Sciatic nerve (tissue), 2 donors: ENCODE measurements at regions not wholly inside any gene's neighbourhood (a gene's known extent, or its start where the extent isn't known, plus 50 kb on each side); places are given as distances from the start of the nearest gene placed in this dataset.

ENCODE experiments used
- ATAC-seq: fragments of 200-7000 bp; cut with Tn5 transposase; one replicate; pipeline ENCODE4 v1.9.1; 2020; ENCODE audit warnings: mild to moderate bottlenecking, moderate library complexity
- DNase-seq: peaks from one replicate; pipeline ENCODE4 v3.0.0-alpha.2; 2020; ENCODE audit warnings: low spot score
- intact Hi-C: fragments of 100-400 bp; cut with DNase I; formaldehyde crosslinking; loops from one replicate; pipeline ENCODE4 v1.14.2; 2022
- donor health status: DM: no; HTN: no; CAD: no.
- donor health status: DM: no; HTN: no; CAD: no.

DNA sequence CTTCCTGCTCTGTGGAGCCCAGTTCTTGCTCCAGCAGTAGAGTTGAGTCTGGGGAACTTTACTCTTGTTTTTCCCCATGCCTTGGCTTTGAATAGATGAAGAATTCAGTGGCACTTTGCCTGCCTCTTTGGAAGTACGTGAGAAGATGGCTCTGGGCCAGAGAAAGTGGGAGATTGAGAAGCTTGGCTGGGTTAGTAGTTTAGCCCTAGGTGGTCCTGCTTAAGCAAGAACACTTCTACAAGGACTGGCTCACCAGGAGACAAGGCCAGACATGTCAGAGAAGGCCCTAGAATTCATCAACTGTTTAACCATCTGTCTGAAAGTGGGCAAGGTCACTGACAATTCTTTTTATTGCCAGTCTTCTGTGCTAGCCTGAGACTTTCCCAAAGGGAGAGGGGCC is 410.3 kb downstream of the TYW1 start:
- DNase-seq, result no peak
- ATAC-seq, result no peak
- intact Hi-C loops, result no loop called here

DNA sequence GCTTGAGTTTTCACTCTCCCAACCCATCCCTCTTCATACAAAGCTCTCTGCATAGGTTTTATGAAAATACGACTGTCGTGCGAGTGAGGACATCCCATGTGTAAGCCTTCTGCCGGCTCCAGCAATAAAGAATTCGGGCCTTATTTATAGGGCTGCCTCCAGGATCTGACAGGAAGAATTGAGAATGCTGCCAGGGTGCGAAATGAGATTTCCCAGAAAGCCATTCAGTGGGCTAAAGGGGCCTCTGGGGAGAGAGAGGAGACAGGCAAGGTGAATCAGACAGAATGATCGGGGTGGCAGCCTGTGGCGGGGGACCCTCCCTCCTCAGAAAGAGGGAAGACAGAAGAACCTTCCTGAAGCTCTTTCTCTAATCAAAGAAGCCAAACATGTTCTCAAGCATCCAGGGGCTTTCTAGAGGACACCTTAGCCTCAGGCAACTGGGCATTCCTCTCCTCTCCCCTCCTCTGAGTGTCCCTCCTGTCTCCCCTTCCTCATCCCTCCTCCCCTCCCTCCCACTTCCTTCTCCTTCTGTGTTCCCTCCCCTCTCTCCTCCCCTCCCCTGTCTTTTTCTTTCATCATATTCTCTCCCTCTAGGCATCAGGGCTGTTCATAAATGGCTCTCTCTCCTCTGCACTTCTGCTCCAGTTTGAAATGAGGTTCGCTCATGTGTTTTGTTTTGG is 410.9 kb downstream of the TYW1 start:
- ATAC-seq (no peak), DNase-seq (no peak)
- intact Hi-C loops, result no loop called here

DNA sequence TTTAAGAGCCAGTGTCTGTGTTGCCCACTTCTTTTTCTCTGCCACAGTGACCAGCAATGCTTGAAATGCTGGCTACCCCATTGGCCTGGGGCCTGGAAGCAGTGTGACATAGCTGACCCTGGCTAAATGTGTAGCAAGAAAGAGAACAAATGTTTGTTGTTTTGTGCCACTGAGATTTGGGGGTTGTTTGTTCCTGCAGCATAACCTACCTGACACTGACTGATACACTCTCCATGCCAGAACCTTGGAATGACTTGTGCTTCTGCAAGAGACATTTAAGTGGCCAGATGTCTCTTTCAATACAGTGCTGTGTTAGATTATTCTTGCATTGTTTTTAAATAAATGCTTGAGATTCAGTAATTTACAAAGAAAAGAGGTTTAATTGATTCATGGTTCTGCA is 411.5 kb downstream of the TYW1 start:
- DNase-seq, result no peak
- ATAC-seq, result no peak
- intact Hi-C loops, result no loop called here

DNA sequence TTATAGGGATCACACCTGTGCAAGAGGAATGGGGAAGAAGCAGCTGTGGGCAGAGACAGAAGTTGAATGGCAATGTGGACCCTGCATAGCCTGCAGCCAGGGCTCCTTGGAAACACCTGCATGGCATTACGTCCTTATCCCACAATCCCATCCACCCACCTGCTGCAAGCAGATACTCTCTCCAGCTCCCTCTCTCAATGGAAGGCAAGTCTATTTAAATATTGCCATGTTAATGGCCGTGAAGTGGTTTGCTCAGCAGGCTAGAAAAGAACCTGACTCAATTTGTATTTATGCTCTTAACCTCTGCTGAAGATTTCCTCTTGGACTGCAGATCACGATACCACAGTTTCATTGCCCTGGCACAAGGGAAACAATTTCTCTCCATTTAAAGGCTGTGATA is 417.0 kb downstream of the TYW1 start:
- DNase-seq, result no peak
- intact Hi-C loops, result no loop called here
- ATAC-seq, result no peak

DNA sequence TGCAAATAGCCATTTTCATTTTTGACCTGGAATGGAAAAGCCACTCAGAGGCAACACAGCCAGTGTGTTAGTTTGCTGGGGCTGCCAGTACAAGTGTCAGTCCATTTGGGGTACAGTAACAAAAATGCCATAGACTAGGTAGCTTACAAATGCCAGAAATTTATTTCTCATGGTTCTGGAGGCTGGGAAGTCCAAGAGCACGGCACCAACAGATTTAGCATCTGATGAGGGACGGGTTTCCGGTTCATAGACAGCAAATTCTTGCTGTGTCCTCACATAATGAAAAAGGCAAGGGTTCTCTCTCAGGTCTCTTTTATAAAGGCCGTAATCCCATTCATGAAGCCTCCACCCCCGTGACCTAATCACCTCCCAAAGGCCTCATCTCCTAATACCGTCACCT is 418.2 kb downstream of the TYW1 start:
- DNase-seq, result no peak
- intact Hi-C loops, result no loop called here
- no peak for ATAC-seq

DNA sequence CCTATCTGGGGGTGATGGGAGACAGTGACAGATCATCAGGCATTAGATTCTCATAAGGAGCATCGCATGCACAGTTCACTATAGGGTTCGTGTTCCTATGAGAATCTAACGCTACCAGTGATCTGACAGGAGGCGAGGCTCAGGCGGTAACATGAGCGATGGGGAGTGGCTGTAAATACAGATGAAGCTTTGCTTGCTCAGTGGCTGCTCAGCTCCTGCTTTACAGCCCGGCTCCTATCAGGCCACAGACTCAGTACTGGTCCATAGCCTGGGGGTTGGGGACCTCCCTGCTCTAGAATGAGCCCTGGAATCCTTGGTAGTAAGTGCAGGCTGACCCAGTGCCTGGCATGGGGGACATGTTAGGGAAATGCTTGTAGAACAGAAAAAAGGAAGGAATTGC is 426.0 kb downstream of the TYW1 start:
- ATAC-seq, result no peak
- intact Hi-C loops, result no loop called here
- DNase-seq, result no peak

DNA sequence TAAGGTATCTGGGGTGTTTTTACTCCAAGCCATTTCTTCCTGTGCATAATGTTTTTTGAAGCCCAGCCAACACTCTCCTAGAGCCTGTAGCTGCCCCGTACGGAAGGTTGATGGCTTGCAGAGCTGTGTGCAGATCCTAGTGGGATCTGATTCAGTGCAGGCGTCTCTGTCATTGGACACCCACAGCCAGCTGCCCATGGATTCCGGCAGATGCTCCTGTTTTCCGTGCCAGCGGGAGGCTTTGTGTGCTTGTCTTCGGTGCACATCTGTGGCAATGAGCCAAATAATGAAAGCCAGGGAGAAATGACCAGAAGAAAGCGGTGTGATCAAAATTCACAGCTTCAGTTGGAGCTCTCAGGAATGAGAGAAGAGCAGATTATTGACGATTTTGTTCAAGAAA is 426.4 kb downstream of the TYW1 start:
- DNase-seq, result no peak
- ATAC-seq, result no peak
- intact Hi-C loops, result no loop called here

DNA sequence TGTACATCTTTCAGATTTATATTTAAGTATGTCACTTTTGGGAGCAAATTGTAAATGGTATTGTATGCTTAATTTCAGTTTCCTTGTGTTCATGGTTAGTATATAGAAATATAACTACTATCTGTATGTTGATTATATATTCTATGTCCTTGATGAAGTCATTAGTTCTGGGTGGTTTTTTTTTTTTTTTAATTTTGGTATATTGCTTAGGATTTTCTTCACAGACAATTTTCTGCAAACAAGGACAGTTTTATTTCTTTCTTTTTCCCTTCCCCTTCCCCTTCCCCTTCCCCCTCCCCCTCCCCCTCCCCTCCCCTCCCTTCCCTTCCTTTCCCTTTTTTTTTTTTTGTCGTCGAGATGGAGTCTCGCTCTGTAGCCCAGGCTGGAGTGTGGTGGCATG is 430.0 kb downstream of the TYW1 start:
- intact Hi-C loops, result no loop called here
- DNase-seq (no peak), ATAC-seq (no peak)

DNA sequence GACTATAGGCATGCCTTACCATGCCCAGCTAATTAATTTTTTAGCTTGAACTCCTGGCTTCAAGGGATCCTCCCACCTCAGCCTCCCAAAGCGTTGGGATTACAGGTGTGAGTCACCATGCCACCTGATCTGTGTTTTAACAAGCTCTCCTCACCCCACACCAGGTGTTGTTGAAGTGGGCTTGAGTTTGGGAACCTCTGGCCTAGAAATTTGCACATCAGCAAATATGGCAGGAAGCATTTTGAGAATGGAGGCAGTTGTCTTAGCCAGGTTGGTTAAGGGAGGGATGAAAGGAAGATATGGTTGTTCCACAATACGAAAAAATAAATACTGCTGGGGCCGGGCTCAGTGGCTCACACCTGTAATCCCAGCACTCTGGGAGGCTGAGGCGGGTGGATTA is 433.1 kb downstream of the TYW1 start:
- ATAC-seq (no peak), DNase-seq (no peak)
- intact Hi-C loops, result no loop called here

DNA sequence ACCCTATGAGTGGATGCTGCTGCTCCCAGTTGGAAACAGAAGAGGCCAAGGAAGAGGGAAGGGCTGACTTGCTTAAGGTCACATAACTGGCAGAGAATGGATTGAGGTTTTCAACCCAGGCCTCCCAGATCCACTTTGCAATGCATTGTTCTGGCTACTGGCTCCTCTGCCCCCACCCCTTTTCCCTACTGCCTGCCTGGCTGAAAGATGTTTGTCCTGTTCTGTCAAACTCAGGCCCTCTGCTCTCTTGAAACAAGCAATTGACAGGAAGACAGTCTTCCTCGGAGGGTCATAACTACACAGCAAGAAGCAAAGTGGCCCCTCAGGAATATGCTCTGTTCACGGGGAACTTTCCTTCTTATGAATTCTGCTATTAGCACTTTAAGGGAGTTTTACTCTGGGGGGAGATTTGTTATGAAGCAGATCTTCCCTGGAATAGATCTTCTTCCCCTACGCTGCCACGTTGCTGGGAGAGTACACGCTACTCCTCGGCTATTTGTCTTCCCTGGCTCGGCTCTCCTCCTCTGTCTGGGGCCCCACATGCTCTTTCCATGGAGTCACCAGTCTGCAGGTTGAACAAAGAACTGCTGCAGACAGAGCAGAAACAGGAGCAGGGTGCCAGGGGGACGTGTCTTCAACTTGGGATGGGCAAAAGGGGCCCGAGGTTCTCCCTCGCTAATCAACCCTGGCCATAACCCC is 436.1 kb downstream of the TYW1 start:
- ATAC-seq (peak; percentile 39), DNase-seq (no peak)
- intact Hi-C loops, result no loop called here

DNA sequence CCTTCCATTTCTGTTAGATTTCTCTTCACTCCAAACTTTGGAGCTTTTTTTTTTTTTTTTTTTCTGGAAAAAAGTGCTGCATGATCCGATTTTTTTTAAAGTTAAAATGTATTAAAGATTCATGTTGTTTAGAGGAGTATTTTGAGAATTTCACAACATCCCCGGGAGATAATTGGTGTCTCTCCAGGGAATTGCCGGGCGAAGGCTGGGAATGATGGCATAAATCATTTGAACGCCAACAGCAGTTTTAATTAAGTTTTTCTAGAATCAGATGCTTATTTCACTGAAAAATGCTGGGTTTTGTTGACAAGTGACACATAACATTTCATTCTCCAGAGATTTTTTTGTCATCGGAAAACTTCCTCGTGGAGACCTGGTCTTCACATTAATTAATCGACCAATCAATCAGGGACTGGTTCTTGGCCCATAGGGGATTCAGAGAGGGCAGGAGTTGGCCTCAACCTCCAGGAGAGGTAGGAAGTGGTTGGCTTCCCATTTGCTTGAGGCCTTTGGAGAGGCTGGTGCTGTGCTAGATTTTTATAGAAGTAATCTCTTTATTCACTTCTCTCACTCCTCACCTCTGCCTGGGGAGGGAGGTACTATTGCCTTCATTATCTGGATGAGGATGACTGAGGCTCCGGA is 439.4 kb downstream of the TYW1 start:
- ATAC-seq (no peak), DNase-seq (no peak)
- intact Hi-C loops, result no loop called here

DNA sequence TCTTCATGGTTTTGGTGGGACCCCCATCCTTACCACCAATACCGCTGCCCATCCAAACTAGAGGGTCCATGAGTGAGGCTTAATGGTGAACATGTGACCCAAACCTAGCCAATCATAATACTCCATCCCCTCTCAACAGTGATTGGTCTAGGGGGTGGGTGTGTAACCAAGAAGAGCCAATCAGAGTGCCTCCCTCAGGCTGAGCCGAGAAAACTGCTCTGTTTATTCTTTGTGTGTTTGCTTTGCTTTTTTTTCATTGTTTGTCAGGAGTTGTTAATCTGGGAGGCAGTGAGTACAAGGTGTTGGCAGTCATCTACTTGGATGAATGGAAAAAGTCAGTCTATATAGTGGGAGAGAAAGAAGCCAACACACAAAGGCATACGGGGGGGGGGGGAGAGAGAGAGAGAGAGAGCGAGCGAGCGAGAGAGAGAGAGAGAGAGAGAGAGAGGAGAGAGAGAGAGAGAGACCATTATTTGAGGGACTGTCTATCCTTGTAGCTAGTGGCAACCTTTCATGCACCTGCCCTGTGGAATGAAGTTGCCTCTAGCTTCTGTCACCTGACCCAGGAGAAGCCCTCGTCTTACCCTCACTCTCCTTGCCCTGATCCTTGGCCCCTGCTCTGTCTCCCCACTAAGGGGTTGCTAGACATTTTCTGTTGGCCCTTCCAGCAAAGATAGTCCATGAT is 441.7 kb downstream of the TYW1 start:
- no peak for ATAC-seq
- no peak for DNase-seq
- intact Hi-C loops, result no loop called here

DNA sequence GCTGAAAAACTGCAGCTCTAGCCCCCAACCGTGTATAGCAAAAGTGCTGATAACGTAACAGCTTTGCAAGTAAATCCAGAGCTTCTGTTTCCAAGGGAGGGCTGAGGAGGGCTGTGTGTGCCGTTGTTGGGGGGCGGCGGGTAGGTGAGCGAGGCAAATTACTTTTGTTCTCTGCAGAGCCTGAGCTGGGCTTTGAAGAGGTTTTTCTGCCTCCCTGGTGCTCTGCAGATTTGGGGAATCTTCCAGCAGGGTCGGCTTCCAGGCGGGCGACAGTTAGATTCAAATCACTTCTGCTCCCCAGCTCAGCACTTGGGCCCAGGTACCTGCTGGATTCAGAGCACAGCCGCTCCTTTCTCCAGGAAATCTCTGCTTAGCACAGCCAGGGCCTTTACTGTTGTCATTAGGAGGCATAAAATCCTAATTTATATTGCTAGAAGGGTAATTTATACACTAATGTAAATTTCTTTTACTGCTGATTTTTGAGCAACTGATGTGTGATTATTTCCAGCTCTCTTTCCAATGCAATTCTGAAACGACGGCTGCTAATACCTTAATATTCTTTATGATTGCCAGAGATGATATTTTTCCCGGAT is 442.4 kb downstream of the TYW1 start:
- DNase-seq (no peak), ATAC-seq (no peak)
- intact Hi-C loops, result no loop called here

DNA sequence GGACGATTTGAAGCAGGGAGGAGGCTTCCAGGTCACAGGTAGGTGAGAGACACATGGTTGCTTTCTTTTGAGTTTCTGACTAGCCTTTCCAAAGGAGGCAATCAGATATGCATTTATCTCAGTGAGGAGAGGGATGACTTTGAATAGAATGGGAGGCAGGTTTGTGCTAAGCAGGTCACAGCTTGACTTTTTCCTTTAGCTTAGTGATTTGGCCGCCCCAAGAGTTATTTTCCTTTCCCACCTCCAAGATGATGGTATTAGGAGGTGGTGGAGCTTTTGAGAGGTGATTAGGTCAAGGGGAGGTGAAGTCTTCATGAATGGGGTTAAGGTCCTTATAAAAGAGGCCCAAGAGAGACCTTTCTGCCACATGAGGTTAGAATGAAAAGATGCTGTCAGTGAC is 443.7 kb downstream of the TYW1 start:
- intact Hi-C loops, result no loop called here
- ATAC-seq (no peak), DNase-seq (no peak)

DNA sequence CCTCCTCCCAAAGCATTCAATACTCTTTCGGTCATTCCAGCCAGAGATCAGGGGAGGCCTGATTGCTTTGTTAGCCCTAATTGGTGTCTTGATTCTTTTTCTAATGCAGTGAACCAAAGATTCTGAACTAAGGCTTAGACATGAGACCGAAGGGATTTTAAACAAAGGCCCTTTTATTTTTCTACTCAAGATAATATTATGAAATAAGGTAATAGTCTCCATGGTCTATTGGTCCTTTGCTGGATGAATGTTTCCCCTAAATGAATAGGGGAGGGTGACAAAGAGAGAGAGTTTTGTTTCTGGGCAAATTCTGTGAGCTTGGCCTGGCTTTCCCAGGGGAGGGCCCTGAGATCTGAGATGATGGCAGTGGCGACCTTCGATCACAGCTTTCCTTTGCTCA is 449.1 kb downstream of the TYW1 start:
- ATAC-seq (peak; percentile 60), DNase-seq (no peak)
- intact Hi-C loops, result no loop called here

DNA sequence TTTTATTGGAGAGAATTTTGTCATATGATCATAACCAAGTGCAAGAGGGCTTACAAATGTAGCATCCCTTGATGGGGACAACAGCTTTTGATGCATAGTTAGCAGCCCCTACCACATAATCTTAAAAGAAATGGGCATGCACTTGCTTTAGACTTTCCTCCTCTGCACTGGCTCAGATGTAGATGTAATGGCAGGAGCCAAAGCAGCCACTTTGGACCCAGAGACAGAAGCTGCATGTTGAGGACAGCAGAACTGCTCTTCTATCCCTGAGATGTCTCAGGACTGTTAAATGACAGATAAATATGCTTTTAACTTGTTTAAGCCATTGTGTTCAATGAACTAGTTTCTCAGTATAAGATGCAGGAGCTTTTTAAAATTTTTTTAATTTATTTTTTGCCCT is 450.7 kb downstream of the TYW1 start:
- DNase-seq (no peak), ATAC-seq (no peak)
- intact Hi-C loops, result no loop called here

DNA sequence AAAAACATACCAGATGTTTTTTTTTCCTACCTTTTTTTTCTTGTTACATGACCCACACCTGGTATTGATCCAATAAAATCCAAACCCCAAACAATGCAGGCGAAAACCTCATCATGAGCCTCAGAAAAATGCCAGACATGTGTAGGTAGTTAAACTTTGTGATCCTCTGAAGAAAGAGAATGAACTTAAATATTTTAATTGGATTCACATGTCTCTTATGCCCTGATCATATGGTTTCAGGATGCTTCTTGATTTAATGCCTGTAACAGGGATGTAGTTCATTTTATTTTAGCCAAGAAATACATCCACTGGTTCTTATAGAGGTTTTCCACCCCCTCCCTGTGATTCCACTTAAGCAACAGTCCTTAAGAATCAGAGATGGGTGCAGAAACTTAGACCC is 451.6 kb downstream of the TYW1 start:
- ATAC-seq (no peak), DNase-seq (no peak)
- intact Hi-C loops, result no loop called here

DNA sequence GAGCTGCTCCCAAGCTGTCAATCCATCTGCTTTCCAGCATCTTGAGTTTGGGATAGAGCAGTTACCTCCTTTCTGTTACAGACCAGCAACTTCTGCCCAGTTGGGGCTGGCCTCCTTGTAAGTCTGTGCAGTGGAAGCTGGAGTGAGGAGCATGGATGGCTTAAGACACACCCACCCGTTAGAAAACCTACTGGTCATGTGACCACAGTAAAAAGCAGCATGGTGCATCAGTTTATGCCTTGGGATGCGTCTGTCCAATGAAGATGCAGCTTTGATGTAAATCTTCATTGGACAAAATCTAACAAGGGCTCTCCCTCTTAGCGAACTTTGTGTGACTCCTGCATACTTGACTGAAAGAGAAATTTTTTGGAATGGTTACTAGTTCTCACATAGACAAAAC is 453.5 kb downstream of the TYW1 start:
- intact Hi-C loops, result no loop called here
- ATAC-seq (no peak), DNase-seq (no peak)

DNA sequence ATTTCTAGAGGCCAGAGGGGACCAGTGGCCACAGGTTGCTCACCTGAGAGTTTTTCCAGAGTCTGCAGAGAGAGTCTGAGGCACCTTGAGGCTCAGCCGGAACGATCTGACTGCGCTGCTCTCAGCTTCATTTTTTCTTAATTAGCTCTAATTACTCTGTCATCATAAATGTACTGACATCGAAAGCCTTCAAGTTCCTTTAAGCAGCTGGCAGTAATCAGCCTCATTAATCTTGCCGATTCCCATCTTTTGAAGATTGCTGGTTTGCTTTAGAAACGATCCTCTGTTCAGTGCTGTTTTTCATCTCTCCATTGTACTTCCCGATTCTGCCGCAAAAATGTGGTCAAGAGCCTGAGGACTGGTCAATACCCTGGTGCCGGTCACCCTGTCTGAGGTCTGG is 454.7 kb downstream of the TYW1 start:
- ATAC-seq (no peak), DNase-seq (no peak)
- intact Hi-C loops, result no loop called here

DNA sequence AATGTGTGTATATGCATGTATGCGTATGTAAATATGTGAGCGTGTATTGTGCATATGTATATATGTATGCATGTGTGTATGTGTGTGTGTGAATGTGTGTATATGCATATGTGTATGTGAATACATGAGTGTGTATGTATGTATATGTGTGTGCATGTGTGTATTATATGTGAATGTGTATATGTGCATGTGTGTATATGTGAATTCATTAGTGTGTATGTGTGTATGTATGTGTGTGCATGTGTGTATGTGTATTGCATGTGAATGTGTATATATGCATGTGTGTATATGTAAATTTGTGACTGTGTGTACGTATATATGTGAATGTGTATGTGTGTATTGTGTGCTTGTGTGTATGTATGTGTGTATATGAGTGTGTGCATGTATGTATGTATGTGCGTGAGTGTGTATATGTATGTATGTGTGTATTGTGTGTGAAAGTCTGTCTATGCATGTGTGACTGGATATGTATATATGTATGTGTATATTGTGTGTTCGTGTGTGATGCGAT is 455.9 kb downstream of the TYW1 start:
- no peak for DNase-seq
- intact Hi-C loops, result no loop called here
- ATAC-seq, result no peak
